CD4-positive, alpha-beta T cell treated with Interleukin-6 for 4 hours (primary cell): ENCODE measurements at regions not wholly inside any gene's neighbourhood (a gene's known extent, or its start where the extent isn't known, plus 50 kb on each side); places are given as distances from the start of the nearest gene placed in this dataset.

Experiments
- DNase-seq: peaks from one replicate; pipeline ENCODE4 v3.0.0-alpha.2; 2020; ENCODE audit warnings: mixed read lengths

GRCh38 chr7:53988376-53988775 is 553.8 kb upstream of the VSTM2A start:
- DNase-seq: no peak

GRCh38 chr7:53993224-53993623 is 549.0 kb upstream of the VSTM2A start:
- no peak for DNase-seq

GRCh38 chr7:53996876-53997275 is 545.3 kb upstream of the VSTM2A start:
- no peak for DNase-seq

- DNase-seq: no peak
Measured at GRCh38 chr7:54014765-54015164, 527.4 kb upstream of the VSTM2A start.

GRCh38 chr7:54015251-54015650 is 526.9 kb upstream of the VSTM2A start:
- DNase-seq: no peak

- DNase-seq: no peak
Measured at GRCh38 chr7:54037873-54038272, 504.3 kb upstream of the VSTM2A start.

- no peak for DNase-seq
Measured at GRCh38 chr7:54060643-54061042, 481.5 kb upstream of the VSTM2A start.

DNA sequence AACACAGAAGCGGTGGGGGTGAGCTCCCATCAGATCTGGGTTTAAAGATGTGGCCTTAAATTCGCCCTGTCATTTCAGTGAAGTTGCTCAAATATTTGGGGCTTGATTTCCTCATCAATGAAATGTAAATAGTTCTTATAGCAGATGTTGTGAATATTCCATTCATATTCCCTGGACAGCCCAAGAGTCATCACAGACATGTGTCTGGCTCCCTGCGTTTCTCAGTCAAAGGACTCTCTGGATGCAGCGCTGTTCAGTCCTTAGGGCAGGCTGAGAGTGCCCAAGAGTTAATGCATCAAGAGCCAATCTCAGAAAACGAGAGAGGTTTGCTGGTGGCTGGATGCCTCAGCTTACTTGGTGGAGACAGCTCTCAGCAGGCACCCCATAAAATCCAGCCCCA is 475.5 kb upstream of the VSTM2A start:
- DNase-seq: no peak

GRCh38 chr7:54069843-54070242 is 472.3 kb upstream of the VSTM2A start:
- no peak for DNase-seq

DNA sequence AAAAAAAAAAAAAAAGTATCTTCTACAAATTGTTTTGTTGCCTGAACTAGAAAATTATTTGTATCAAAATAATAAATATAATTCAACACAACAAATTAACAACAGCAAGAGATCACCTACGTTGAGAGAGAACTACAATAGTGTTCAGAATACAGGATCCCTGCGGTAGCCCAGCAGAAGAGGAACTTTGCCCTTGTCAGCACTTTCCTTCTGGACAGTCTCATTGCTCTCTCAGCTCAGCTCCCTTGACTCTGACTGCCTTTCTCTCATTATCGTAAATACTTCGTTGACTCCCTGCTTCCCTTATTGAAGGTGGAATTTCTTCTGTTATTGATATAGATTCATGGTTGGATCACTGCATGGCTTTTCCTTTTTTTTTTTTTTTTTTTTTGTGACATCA is 469.5 kb upstream of the VSTM2A start:
- no peak for DNase-seq

- no peak for DNase-seq
Measured at GRCh38 chr7:54076616-54077015, 465.6 kb upstream of the VSTM2A start.

DNA sequence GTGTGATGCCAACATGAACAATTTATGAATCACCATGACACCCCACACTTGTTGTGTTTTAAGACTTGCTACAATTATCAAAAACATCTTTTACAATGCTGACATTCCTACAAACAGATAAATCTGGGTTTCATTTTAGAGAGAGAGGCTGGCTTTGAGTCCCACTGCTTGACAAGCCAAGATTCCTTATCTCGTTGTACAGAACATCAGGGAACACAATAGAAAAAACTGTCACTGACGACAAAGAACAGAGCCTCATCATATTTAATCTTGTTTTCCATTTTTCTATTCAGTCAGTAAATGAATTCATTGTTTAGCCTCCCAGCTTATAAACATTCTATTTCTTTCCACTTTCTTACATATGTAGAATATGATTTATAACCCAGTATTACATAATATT is 461.6 kb upstream of the VSTM2A start:
- no peak for DNase-seq

DNA sequence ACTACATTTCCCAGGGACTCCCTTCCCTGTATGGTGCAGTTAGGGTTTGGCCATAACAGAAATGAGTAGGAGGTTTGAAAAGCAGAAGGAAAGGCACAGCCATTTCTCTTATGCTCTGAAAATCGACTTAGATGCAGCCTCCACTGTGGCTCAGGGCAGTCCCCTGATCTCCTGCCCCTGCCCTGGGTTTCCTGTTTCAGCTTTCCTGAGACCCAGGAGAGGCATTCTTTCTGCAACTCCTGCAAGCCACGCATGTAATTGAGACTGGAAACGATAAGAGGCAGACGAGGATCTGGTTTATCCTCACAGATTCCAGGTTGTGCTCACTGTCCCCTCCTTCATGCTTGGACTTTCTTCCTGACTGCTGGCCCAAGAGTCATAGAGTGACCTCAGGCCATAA is 461.2 kb upstream of the VSTM2A start:
- no peak for DNase-seq

GRCh38 chr7:54084340-54084739 is 457.8 kb upstream of the VSTM2A start:
- no peak for DNase-seq

DNA sequence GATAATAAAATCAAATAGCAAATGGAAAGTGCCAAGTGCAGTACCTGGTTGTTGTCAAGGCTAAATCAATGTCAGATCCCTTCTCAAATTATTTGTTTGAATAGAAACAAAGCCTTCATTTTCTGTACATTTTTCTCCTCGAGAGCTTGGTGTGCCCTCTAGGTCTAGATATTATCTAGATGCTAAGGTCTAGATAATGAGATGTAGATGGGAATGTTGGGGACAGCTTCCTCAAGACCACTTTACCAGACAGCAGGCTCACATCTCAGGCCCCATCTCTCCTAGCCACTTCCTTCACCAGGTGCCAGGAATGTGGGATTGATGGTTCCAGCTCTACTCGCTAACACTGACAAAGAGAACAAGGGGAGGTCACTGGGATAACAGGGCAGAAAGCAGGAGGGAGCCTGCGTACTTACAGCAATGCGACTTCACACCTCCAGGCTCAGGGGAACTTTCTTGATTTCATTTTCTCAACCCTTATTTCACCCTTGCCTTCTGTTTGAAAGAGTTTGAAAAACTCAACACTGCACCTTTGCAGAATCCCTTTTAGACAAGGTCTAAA is 451.4 kb upstream of the VSTM2A start:
- DNase-seq: no peak

DNA sequence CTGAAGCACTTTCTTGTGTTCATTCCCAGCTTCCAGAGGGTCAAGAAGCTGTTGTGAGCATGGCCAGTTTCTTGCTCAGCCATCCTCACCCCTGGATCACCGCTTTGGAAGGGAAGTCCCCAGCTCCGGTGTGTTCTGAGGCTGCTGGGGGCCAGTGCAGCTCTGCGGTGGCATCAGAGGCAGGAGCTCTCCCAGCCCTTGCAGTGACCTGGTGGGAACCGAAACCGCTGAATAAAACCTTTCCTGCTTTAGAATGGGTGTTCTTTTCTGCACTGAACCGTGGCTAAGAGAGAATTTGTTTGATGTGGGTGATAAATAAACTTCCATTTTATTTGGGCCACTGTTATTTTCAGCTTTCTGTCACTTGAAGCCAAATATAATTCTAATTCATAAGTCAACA is 450.9 kb upstream of the VSTM2A start:
- no peak for DNase-seq

GRCh38 chr7:54097886-54098285 is 444.3 kb upstream of the VSTM2A start:
- DNase-seq: no peak

DNA sequence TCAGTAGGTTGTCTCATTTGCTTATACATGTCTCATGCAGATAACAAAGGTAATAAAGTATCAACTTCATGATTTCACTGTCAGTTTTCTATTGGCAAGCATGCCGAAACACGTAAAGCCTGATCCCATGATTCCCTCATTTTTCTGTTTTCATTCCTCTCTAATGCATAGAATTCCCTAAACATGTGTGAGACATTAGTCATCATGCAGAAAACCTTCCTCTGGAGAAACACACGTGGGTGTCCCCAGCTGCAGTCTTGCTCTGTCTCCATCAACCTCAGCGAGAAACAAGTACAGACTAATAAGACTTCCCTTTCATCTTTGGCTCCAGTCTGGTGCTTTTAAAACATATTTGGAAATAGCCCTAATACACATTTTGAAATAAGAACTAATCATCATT is 432.7 kb upstream of the VSTM2A start:
- no peak for DNase-seq

GRCh38 chr7:54111814-54112511 is 430.2 kb upstream of the VSTM2A start:
- no peak for DNase-seq

DNA sequence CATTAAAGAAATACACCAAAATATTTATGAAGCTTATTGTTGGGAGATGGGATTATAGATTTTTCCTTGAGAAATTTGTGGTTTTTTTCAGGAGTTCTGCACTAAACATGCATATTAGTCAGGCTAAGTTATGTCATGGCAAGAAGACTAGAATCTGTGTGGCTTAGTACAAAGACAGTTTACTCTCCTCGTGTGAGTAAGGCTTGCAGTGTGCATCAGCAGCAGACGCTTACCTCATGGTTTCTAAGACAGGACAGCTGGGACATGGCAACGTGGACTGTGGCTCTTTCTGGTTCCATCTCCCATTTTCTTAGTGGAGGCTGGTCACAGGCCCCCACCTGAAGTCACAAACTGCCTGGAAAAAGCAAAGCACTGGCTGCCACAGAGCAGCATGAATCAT is 429.6 kb upstream of the VSTM2A start:
- no peak for DNase-seq

DNA sequence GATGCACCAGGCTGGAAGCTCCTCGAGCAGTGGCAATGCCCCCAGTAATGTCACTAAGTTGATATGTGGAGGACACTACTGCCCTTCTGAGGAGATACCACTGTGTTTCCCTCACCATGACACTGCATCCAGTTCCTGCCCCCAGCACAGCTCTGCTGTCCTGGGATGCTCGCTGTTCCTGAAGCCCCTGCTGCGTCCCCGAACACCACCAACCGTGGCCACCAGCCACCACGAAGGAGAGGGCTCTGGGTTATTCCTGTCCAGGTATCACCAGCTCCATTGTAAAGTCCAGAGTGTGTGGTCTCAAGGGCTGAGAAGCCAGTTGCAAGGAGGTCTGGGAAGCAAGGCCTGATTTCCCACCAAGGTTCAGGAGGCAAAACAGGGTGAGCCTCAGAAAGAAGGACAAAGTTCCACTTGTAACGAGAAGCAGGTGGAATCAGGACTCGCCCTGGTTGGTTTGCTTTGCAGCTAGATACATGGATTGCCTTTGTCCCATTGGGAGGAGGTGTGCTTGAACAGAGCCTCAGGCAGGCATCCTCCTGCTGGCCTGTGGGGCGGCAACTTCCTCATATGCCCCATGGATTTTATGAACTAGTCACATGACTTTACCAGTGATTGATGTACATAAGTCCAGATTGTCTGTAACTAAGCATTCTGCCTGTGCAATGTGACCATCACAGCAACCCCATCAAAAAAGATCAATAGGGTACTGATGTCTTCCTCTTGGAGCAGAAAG is 427.0 kb upstream of the VSTM2A start:
- no peak for DNase-seq

GRCh38 chr7:54116956-54117355 is 425.2 kb upstream of the VSTM2A start:
- no peak for DNase-seq

DNA sequence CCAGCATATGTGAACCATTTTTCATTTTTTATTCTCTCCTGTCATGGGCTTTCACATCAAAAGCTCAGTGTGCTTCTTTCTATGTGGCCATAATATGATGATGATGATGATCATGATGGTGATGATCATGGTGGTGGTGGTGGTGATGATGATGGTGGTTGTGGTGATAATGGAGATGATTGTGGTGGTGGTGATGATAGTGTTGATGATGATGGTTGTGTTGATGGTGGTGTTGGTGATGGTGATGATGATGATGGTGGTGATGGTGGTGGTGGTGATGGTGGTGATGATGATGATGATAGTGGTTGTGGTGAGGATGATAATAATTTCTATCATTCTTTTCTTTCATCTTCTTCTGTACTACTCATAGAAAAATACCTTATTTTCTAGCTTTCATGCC is 413.1 kb upstream of the VSTM2A start:
- DNase-seq: no peak

- DNase-seq: no peak
Measured at GRCh38 chr7:54141576-54141975, 400.6 kb upstream of the VSTM2A start.

- DNase-seq: no peak
Measured at GRCh38 chr7:54145716-54146115, 396.5 kb upstream of the VSTM2A start.
